Keratinocyte (primary cell): ENCODE measurements at regions not wholly inside any gene's neighbourhood (a gene's known extent, or its start where the extent isn't known, plus 50 kb on each side); places are given as distances from the start of the nearest gene placed in this dataset.
A peak's percentile ranks its signal among the peaks of the same experiment; 100 is the strongest.

Experiments
- DNase-seq: peaks from one replicate; pipeline ENCODE4 v3.0.0-alpha.2; 2011; ENCODE audit warnings: low read depth, missing footprints, low spot score
- FAIRE-seq: peaks from 2 replicates; lab custom pipeline; 2011; peaks lifted over from hg19 to GRCh38; lab: Jason Lieb, UNC
- H2AFZ ChIP-seq: 2 replicates; pipeline ENCODE4 v1.6.0; 2012; ENCODE audit warnings: low read length, control low read depth, inconsistent platforms; ENCODE audit not compliant: control insufficient read depth
- H3K27ac ChIP-seq: 2 replicates; pipeline ENCODE4 v1.5.1; 2011; ENCODE audit warnings: low read length; ENCODE audit not compliant: control insufficient read depth, insufficient read depth
- H3K27me3 ChIP-seq: 3 replicates; pipeline ENCODE4 v1.6.0; 2011; ENCODE audit warnings: low read length; ENCODE audit not compliant: control insufficient read depth, insufficient read depth; ENCODE audit errors: extremely low read depth
- H3K36me3 ChIP-seq, 2 experiments: 2 replicates in 1 of 2; 3 replicates in 1 of 2; pipeline ENCODE4 v1.5.1; 2011; ENCODE audit warnings: low read length in 2 of 2, mild to moderate bottlenecking in 1 of 2; ENCODE audit not compliant: control insufficient read depth in 2 of 2, insufficient read depth in 2 of 2; ENCODE audit errors: extremely low read depth in 1 of 2
- H3K4me1 ChIP-seq: 3 replicates; pipeline ENCODE4 v1.5.1; 2011; ENCODE audit warnings: low read length; ENCODE audit not compliant: control insufficient read depth, insufficient read depth; ENCODE audit errors: extremely low read depth
- H3K4me2 ChIP-seq: 3 replicates; pipeline ENCODE4 v1.6.0; 2011; ENCODE audit warnings: low read depth, low read length; ENCODE audit not compliant: control insufficient read depth, insufficient read depth; ENCODE audit errors: extremely low read depth
- H3K4me3 ChIP-seq, 3 experiments: fragments of 200-600 bp in 1 of 3; sonication (generic) in 1 of 3; 2 replicates in 2 of 3; 3 replicates in 1 of 3; pipeline ENCODE4 v1.5.1; 2011 to 2016; ENCODE audit warnings: low read length in 3 of 3, mild to moderate bottlenecking in 3 of 3, control low read depth in 2 of 3, inconsistent platforms in 1 of 3, low read depth in 1 of 3, mixed read lengths in 1 of 3, mixed run types in 1 of 3, moderate library complexity in 1 of 3; ENCODE audit not compliant: control insufficient read depth in 2 of 3, insufficient read depth in 2 of 3; ENCODE audit errors: extremely low read depth in 1 of 3
- H3K79me2 ChIP-seq: 2 replicates; pipeline ENCODE4 v1.6.0; 2012; ENCODE audit warnings: low read length; ENCODE audit not compliant: control insufficient read depth, insufficient read depth
- H3K9ac ChIP-seq: 3 replicates; pipeline ENCODE4 v1.6.0; 2011; ENCODE audit warnings: low read length; ENCODE audit not compliant: control insufficient read depth, insufficient read depth; ENCODE audit errors: extremely low read depth
- H3K9me1 ChIP-seq: 3 replicates; pipeline ENCODE4 v1.6.0; 2011; ENCODE audit warnings: low read length; ENCODE audit not compliant: control insufficient read depth, insufficient read depth; ENCODE audit errors: extremely low read depth
- H3K9me3 ChIP-seq: 2 replicates; pipeline ENCODE4 v1.5.1; 2012; ENCODE audit warnings: low read depth, low read length; ENCODE audit not compliant: control insufficient read depth
- H4K20me1 ChIP-seq: 3 replicates; pipeline ENCODE4 v1.6.0; 2011; ENCODE audit warnings: low read length; ENCODE audit not compliant: control insufficient read depth, insufficient read depth; ENCODE audit errors: extremely low read depth
- EZH2 ChIP-seq: IDR thresholded peaks from one replicate; pipeline ENCODE4 v1.6.1; 2012; ENCODE audit warnings: inconsistent platforms, mild to moderate bottlenecking, low read length, moderate library complexity
- dilution Hi-C: fragments of 300-500 bp; cut with MboI; formaldehyde crosslinking; loops from one replicate; pipeline ENCODE4 v1.7.0; 2020; ENCODE audit warnings: low sequenced_read_pairs; ENCODE audit not compliant: extremely low pct_ligation_motif_present
- TF ChIP-seq, protein P1 (sequence below), 3 experiments: IDR thresholded peaks in 1 of 3; conservative IDR thresholded peaks in 1 of 3; optimal IDR thresholded peaks in 1 of 3; 2 replicates in 2 of 3; 3 replicates in 1 of 3; pipeline versions ENCODE3 to v1.5.1; 2011; ENCODE audit warnings: low read length in 3 of 3, mild to moderate bottlenecking in 3 of 3, moderate library complexity in 2 of 3, control low read depth in 1 of 3, inconsistent platforms in 1 of 3; ENCODE audit not compliant: insufficient read depth in 2 of 3; ENCODE audit errors: extremely low read depth in 1 of 3

DNA sequence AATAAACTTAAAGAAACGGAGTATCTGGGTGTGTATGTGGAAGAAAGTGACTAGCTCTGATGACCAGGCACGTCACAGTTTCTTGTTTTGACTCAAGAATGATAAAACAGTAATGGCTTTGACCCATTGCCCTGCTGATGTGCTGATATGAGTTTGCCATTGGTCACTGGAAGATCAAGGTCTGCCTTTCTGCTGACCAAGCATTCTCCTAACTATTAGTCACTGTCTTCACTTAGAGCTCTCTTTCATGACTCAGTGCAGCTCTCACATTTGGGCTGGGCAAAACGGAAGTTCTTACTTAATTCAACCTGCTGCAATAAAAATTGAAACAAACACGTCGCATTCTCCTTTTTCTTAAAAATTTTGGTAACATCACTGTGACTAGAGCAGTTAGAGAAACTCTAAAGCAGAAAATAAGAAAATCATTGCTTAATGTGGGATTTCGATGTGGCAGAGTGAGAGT is 366.7 kb downstream of the BTG1 start:
- peaks cover 27% of the 10 kb centered on the region for H3K4me1 ChIP-seq
- H3K27me3 ChIP-seq, result no peaks in the 10 kb centered on the region
- dilution Hi-C loops, result no loop called here
- peak overlapping the region in 1 of 3 experiments; percentile 35 for H3K4me3 ChIP-seq
- H3K9ac ChIP-seq, result peak overlapping the region; percentile 48
- TF ChIP-seq, protein P1, sequence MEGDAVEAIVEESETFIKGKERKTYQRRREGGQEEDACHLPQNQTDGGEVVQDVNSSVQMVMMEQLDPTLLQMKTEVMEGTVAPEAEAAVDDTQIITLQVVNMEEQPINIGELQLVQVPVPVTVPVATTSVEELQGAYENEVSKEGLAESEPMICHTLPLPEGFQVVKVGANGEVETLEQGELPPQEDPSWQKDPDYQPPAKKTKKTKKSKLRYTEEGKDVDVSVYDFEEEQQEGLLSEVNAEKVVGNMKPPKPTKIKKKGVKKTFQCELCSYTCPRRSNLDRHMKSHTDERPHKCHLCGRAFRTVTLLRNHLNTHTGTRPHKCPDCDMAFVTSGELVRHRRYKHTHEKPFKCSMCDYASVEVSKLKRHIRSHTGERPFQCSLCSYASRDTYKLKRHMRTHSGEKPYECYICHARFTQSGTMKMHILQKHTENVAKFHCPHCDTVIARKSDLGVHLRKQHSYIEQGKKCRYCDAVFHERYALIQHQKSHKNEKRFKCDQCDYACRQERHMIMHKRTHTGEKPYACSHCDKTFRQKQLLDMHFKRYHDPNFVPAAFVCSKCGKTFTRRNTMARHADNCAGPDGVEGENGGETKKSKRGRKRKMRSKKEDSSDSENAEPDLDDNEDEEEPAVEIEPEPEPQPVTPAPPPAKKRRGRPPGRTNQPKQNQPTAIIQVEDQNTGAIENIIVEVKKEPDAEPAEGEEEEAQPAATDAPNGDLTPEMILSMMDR (optimal IDR thresholded peaks at IDR 0.05 in 1 of 3, IDR thresholded peaks at IDR 0.05 in 1 of 3, conservative IDR thresholded peaks at IDR 0.05 in 1 of 3; ENCODE audit: extremely low read depth in 1 of 3, insufficient read depth in 2 of 3, low read length in 3 of 3), result no peak
- no peak for TF ChIP-seq EZH2
- no peaks in the 10 kb centered on the region for H3K36me3 ChIP-seq
- peak; percentile 95 for FAIRE-seq
- peak; percentile 83 for DNase-seq
- no peaks in the 10 kb centered on the region for H4K20me1 ChIP-seq
- peak overlapping the region; percentile 68 for H3K4me2 ChIP-seq
- H3K9me1 ChIP-seq, result no peaks in the 10 kb centered on the region
- no peaks in the 10 kb centered on the region for H3K79me2 ChIP-seq
- H3K9me3 ChIP-seq, result no peaks in the 10 kb centered on the region
- H3K27ac ChIP-seq, result peak overlapping the region; percentile 96
- H2AFZ ChIP-seq, result no peak overlapping the region

DNA sequence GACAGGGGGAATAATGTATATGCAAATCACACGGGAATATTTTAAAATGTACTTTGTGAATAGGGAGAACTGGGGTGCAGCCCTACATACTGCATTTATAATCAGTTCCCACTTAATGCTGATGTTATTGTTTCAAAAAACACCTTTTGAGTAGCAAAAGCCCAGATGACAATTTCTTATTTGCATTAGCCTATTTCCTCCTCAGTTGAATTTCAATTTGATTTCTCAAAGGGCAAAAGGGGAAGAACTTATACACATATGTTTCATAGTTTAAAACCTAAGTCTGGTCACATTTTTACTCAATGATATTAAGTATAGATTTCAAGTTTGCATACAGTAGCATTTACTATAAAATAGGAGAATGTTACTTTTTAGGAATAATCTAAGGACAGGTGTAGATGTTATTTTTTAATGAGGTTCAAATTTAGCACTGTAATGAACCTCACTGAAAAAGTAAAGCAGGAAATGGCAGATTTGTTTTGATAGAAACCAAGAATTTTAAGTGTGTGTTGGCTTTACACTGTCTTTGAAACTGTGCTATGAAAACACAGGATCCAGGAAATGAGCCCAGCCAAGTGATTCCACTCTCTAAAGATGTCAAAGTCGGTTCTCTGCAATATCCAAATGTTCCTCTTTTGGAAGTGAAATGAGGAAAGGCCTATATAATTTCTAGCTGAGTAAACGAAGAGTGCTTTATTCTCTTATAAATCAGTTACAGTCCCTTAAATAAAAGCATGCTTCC is 367.4 kb downstream of the BTG1 start:
- Histone ChIP-seq H3K9me1 (no peaks in the 10 kb centered on the region), H3K4me3 (peak overlapping the region in 1 of 3 experiments; percentile 35), H3K36me3 (no peaks in the 10 kb centered on the region), H3K4me1 (peaks cover 27% of the 10 kb centered on the region), H2AFZ (peak overlapping the region; percentile 45), H3K9ac (peak overlapping the region; percentile 48), H3K27ac (peak overlapping the region; percentile 96), H3K27me3 (no peaks in the 10 kb centered on the region), H3K4me2 (peak overlapping the region; percentile 68), H4K20me1 (no peaks in the 10 kb centered on the region), H3K79me2 (no peaks in the 10 kb centered on the region), H3K9me3 (no peaks in the 10 kb centered on the region)
- FAIRE-seq (no peak), DNase-seq (no peak)
- dilution Hi-C loops, result no loop called here
- TF ChIP-seq, protein P1 (optimal IDR thresholded peaks at IDR 0.05 in 1 of 3, IDR thresholded peaks at IDR 0.05 in 1 of 3, conservative IDR thresholded peaks at IDR 0.05 in 1 of 3; ENCODE audit: extremely low read depth in 1 of 3, insufficient read depth in 2 of 3, low read length in 3 of 3), result no peak
- no peak for TF ChIP-seq EZH2
